Upper lobe of right lung (tissue), 1 donor: ENCODE measurements at regions not wholly inside any gene's neighbourhood (a gene's known extent, or its start where the extent isn't known, plus 50 kb on each side); places are given as distances from the start of the nearest gene placed in this dataset.

Experiments
- ATAC-seq: fragments of 200-7000 bp; cut with Tn5 transposase; one replicate; pipeline ENCODE4 v1.9.1; 2020; ENCODE audit warnings: mild to moderate bottlenecking, moderate library complexity
- DNase-seq: peaks from one replicate; pipeline ENCODE4 v3.0.0-alpha.2; 2020
- H3K27ac ChIP-seq: fragments of 200-600 bp; one replicate; pipeline ENCODE4 v1.8.0; 2022
- H3K27me3 ChIP-seq: fragments of 200-600 bp; one replicate; pipeline ENCODE4 v1.8.0; 2022; ENCODE audit warnings: mild to moderate bottlenecking
- H3K36me3 ChIP-seq: fragments of 200-600 bp; one replicate; pipeline ENCODE4 v1.8.0; 2022
- H3K4me1 ChIP-seq: fragments of 200-600 bp; one replicate; pipeline ENCODE4 v1.8.0; 2022
- H3K4me3 ChIP-seq: fragments of 200-600 bp; one replicate; pipeline ENCODE4 v1.8.0; 2022; ENCODE audit warnings: mild to moderate bottlenecking
- H3K9me3 ChIP-seq: fragments of 200-600 bp; one replicate; pipeline ENCODE4 v1.8.0; 2022
- CTCF ChIP-seq: fragments of 200-600 bp; IDR thresholded peaks from one replicate; pipeline ENCODE4 v1.8.0; 2022; ENCODE audit warnings: antibody characterized with exemption
- intact Hi-C: fragments of 100-400 bp; cut with DNase I; formaldehyde crosslinking; loops from one replicate; pipeline ENCODE4 v1.11.0; 2022
- donor health status: DM: no; HTN: yes; CAD: no; lungs with severe emphysema.

GRCh38 chr13:47508527-47509228 is 492.4 kb downstream of the SUCLA2 start:
- intact Hi-C loops = no loop called here
- Histone ChIP-seq H3K4me3 (no peak overlapping the region), H3K27me3 (no peaks in the 10 kb centered on the region), H3K9me3 (no peaks in the 10 kb centered on the region), H3K4me1 (no peaks in the 10 kb centered on the region), H3K36me3 (no peaks in the 10 kb centered on the region), H3K27ac (no peak overlapping the region)
- TF ChIP-seq CTCF = no peak
- DNase-seq = no peak
- no peak for ATAC-seq

DNA sequence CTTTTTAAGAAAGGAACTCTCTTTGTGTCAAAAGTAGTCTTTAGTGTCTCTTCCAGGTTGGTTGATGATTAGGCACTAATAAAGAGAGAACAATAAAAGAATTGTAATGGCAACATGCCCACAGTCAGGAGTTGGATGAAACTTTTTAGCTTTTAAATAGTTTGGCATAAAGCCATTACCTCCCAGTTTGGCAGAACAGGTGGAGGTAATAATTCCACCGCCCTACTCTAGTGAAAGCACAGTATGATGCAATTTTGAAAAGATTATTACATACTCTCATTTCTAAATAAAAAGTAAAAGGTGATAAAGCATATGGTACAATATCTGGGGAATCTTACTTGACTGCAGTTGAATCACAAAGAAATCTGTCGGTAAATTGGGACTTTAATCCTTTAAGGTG is 497.6 kb downstream of the SUCLA2 start:
- Histone ChIP-seq H3K36me3 (no peaks in the 10 kb centered on the region), H3K27ac (no peak overlapping the region), H3K27me3 (no peaks in the 10 kb centered on the region), H3K4me3 (no peak overlapping the region), H3K4me1 (no peaks in the 10 kb centered on the region), H3K9me3 (no peaks in the 10 kb centered on the region)
- DNase-seq = no peak
- ATAC-seq = no peak
- intact Hi-C loops = no loop called here
- no peak for TF ChIP-seq CTCF

- no peaks in the 10 kb centered on the region for H3K4me1 ChIP-seq
- DNase-seq (no peak), ATAC-seq (no peak)
- no peak overlapping the region for H3K27ac ChIP-seq
- no peaks in the 10 kb centered on the region for H3K36me3 ChIP-seq
- TF ChIP-seq CTCF = no peak
- H3K27me3 ChIP-seq = no peaks in the 10 kb centered on the region
- H3K9me3 ChIP-seq = no peaks in the 10 kb centered on the region
- intact Hi-C loops = no loop called here
- H3K4me3 ChIP-seq = no peak overlapping the region
These were observed 498.9 kb downstream of the SUCLA2 start for GRCh38 chr13:47502166-47502565.

GRCh38 chr13:47499358-47500150 is 501.5 kb downstream of the SUCLA2 start:
- H3K27me3 ChIP-seq = no peaks in the 10 kb centered on the region
- DNase-seq = no peak
- peak; percentile 51 for ATAC-seq
- TF ChIP-seq CTCF = no peak
- H3K27ac ChIP-seq = no peak overlapping the region
- H3K4me3 ChIP-seq = no peak overlapping the region
- H3K9me3 ChIP-seq = no peaks in the 10 kb centered on the region
- no peaks in the 10 kb centered on the region for H3K36me3 ChIP-seq
- intact Hi-C loops = no loop called here
- no peaks in the 10 kb centered on the region for H3K4me1 ChIP-seq

GRCh38 chr13:47484548-47484947 is 516.5 kb downstream of the SUCLA2 start:
- H3K4me3 ChIP-seq = no peak overlapping the region
- no peak for TF ChIP-seq CTCF
- ATAC-seq (no peak), DNase-seq (no peak)
- H3K36me3 ChIP-seq = no peaks in the 10 kb centered on the region
- no peaks in the 10 kb centered on the region for H3K9me3 ChIP-seq
- H3K4me1 ChIP-seq = no peaks in the 10 kb centered on the region
- no peaks in the 10 kb centered on the region for H3K27me3 ChIP-seq
- H3K27ac ChIP-seq = no peak overlapping the region
- intact Hi-C loops = no loop called here
